Psoas muscle (tissue), 7 donors: ENCODE measurements at regions not wholly inside any gene's neighbourhood (a gene's known extent, or its start where the extent isn't known, plus 50 kb on each side); places are given as distances from the start of the nearest gene placed in this dataset.

ENCODE experiments used
- ATAC-seq, 4 donors: fragments of 200-7000 bp; cut with Tn5 transposase; one replicate each; pipeline ENCODE4 v1.9.1; 2020; ENCODE audit warnings: moderate library complexity in 3 of 4, mild to moderate bottlenecking in 2 of 4
- DNase-seq, 2 donors: peaks; one replicate each; pipeline ENCODE4 v3.0.0-alpha.2; 2020
- H3K27ac ChIP-seq: fragments of 200-600 bp; one replicate; pipeline ENCODE4 v1.8.0; 2022
- H3K27me3 ChIP-seq, 3 donors: fragments of 200-600 bp in 1 of 3; one replicate each; pipeline versions ENCODE4 v1.6.1 to v1.8.0; 2013 to 2022; ENCODE audit warnings: low read length in 2 of 3, mild to moderate bottlenecking in 2 of 3, moderate library complexity in 1 of 3; ENCODE audit not compliant: insufficient read depth in 3 of 3
- H3K36me3 ChIP-seq, 2 donors: fragments of 200-600 bp in 1 of 2; one replicate each; pipeline versions ENCODE4 v1.6.1 to v1.8.0; 2013 to 2022; ENCODE audit warnings: low read depth in 1 of 2, mild to moderate bottlenecking in 1 of 2, moderate library complexity in 1 of 2; ENCODE audit not compliant: insufficient read depth in 1 of 2
- H3K4me1 ChIP-seq: fragments of 200-600 bp; one replicate; pipeline ENCODE4 v1.8.0; 2022
- H3K4me3 ChIP-seq: fragments of 200-600 bp; one replicate; pipeline ENCODE4 v1.8.0; 2022; ENCODE audit warnings: mild to moderate bottlenecking
- H3K9me3 ChIP-seq: fragments of 200-600 bp; one replicate; pipeline ENCODE4 v1.8.0; 2022
- WGBS, 3 donors: extraction: QIAGEN DNeasy Blood & Tissue Kit; methylation state at CpG; one replicate each; pipeline versions ENCODE4 v1.1.6 to v1.1.7; 2013; 5-methylcytosine and 5-hydroxymethylcytosine counted together
- intact Hi-C, 2 donors: fragments of 100-400 bp; cut with DNase I; formaldehyde crosslinking; loops; one replicate each; pipeline versions ENCODE4 v1.11.0 to v1.14.2; 2022
- TF ChIP-seq, protein P1 (sequence below): fragments of 200-600 bp; IDR thresholded peaks from one replicate; pipeline ENCODE4 v1.8.0; 2022; ENCODE audit warnings: antibody characterized with exemption
- donor health status: healthy with polysubstance abuse.
- donor health status: DM: no; HTN: no; CAD: no; lungs with moderate emphysema.
- donor health status: Bipolar disorder and iron deficiency.
- donor health status: healthy.
- donor health status: DM: yes; HTN: yes; CAD: no.
- donor health status: DM: no; HTN: no; CAD: no.
- donor health status: DM: yes; HTN: yes; CAD: no.

DNA sequence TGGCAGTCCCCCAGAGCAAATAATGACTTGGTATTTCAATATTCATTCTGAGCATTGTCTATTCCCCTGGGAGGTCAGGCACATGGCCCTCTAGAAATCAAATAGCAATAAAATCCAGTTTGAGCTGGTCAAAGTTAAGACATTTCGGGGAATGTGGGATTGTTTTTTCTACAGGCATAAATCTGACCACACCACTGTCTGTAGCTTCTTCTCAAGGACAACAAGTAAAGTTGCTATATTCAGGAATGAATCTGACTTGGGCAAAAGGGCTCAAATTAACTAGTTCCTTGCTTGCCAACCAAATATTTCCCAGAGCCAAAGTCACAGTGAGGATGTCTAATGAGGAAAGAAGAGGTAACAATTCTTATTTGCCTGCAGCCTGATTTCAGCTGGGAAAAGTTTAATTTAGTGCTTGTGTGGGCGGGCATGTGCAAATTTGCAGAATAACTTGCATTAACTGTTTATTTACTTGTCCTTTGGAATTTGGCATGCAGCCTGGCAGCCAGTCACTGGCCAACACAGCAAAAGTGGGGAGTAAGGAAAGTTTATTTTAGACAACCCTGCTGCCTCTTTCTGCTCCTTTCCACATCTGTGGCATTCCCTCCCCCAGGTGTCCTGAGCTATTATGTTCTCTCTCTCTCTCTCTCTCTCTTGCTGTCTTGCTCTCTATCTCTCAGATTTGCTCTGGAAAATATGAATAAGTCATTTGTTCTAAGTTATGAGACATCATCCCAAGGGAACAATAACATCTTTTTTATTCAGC lies 51.2 kb upstream of the ARHGAP20 start:
- H3K4me1 ChIP-seq = no peaks in the 10 kb centered on the region
- intact Hi-C loops = no loop called here
- WGBS, 3 donors = 44 to 59% (median 52%) methylated on average over 2 of the region's 2 CpGs
- no peaks in the 10 kb centered on the region for H3K36me3 ChIP-seq
- no peaks in the 10 kb centered on the region for H3K9me3 ChIP-seq
- no peak for ATAC-seq
- TF ChIP-seq, protein P1, sequence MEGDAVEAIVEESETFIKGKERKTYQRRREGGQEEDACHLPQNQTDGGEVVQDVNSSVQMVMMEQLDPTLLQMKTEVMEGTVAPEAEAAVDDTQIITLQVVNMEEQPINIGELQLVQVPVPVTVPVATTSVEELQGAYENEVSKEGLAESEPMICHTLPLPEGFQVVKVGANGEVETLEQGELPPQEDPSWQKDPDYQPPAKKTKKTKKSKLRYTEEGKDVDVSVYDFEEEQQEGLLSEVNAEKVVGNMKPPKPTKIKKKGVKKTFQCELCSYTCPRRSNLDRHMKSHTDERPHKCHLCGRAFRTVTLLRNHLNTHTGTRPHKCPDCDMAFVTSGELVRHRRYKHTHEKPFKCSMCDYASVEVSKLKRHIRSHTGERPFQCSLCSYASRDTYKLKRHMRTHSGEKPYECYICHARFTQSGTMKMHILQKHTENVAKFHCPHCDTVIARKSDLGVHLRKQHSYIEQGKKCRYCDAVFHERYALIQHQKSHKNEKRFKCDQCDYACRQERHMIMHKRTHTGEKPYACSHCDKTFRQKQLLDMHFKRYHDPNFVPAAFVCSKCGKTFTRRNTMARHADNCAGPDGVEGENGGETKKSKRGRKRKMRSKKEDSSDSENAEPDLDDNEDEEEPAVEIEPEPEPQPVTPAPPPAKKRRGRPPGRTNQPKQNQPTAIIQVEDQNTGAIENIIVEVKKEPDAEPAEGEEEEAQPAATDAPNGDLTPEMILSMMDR = no peak
- H3K27ac ChIP-seq = no peak overlapping the region
- no peaks in the 10 kb centered on the region for H3K27me3 ChIP-seq
- peak in 1 of 2 donors; percentile 53 for DNase-seq
- no peak overlapping the region for H3K4me3 ChIP-seq

DNA sequence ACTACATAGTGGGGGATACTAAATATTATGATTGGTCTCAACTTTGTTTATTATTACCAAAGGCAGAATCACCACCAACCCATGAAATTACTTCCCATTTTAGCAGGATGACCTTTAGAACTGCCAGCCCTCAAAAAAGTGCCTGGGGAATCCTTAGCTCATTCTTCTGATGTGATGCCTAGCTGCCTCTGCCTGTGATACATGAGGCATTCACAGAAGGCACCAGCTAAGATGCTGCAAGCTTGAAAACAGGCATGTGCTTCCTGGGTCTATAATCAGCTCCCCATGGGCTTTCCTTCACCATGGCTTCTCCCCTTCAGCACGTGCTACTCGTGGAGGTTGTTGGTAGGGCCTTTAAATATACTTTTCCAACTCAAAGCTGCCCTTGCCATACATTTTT lies 50.4 kb upstream of the ARHGAP20 start:
- Histone ChIP-seq H3K4me3 (no peak overlapping the region), H3K36me3 (no peaks in the 10 kb centered on the region), H3K4me1 (no peaks in the 10 kb centered on the region), H3K27me3 (no peaks in the 10 kb centered on the region), H3K9me3 (no peaks in the 10 kb centered on the region), H3K27ac (no peak overlapping the region)
- no peak for ATAC-seq
- TF ChIP-seq, protein P1 = no peak
- intact Hi-C loops = no loop called here
- DNase-seq = no peak
- WGBS, 3 donors = 29 to 58% (median 53%) methylated on average over 2 of the region's 2 CpGs
